ENCODE measurements at regions not wholly inside any gene's neighbourhood (a gene's known extent, or its start where the extent isn't known, plus 50 kb on each side); places are given as distances from the start of the nearest gene placed in this dataset.

DNA sequence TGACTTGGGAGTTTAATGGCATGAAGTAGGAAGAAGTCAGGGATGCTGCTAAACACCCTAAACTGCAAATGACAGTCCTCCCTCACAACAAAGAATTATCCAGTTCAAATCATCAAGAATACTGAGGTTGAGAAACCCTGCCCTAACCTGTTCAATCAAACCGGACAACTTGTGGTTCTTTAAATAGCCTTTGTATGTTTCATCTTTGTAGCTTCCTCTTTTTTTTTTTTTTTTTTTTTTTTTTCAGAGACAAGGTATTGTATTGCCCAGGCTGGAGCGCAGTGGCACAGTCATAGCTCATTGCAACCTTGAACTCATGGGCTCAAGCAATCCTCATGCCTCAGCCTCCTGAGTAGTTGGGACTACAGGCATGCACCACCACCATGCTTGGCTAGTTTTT lies 52.5 kb upstream of the TTC29 start:
- no peak for DNase-seq (ENCODE audit: low read depth in 3 of 3, low spot score in 1 of 3)

DNA sequence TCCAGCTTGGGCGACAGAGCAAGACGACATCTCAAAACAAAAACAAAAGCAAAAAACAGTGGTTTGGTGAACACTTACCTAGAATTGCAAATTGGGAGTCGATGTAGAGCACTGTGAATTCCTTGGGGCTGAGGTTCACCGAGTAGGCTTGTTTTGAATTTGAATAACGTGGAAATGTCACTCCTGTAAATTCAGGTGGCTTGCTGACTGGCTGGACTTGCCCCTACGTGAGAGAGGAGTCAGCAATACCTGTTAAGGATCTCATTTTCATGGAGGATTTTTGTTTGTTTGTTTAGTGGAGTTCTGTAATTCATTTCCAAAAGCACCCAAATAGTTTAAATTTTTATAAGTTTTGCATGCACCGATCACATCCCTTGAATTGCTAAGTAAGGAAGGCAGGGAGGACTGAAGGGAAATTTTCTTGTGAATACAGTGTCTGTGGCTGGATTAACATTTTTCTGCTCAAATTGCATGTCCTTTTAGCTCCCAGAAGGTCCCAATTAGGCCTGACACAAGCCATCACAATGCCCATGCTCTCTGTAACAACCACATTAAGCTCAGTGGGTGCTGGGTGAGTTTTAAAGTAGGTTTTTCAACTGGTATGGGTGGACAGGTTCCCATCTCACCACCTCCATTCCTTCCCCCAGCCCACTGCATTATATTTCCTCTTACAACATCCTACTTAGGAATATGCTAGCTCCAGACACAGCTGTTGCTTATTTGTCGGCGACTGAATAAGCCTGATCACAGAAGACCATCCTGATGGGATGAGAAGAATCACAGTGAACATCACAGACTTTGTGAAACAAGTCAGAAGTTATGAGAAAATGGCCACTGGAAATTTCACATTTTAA lies 58.5 kb upstream of the TTC29 start:
- DNase-seq (ENCODE audit: low read depth in 3 of 3, low spot score in 1 of 3): no peak

DNA sequence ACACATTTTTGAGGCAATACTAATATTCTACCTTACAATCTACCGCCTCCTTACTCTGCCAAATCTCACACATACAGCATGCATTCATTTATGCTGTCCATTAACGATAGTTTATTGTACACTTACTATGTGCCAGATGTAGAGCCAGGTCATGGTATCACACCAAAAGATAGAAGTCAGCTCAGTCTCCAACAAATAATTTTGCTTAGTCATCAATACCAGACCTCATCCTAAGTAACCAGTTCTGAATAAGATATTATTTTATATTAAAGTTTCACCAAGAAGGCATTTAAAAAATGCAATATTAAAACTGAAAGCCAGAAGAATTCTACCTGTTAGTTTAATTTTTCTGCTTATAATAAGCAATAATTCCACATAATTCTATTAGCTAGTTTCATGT lies 60.6 kb upstream of the TTC29 start:
- DNase-seq (ENCODE audit: low read depth in 3 of 3, low spot score in 1 of 3): no peak

GRCh38 chr4:147009875-147010274 lies 64.2 kb upstream of the TTC29 start:
- no peak for DNase-seq (ENCODE audit: low read depth in 3 of 3, low spot score in 1 of 3)

DNA sequence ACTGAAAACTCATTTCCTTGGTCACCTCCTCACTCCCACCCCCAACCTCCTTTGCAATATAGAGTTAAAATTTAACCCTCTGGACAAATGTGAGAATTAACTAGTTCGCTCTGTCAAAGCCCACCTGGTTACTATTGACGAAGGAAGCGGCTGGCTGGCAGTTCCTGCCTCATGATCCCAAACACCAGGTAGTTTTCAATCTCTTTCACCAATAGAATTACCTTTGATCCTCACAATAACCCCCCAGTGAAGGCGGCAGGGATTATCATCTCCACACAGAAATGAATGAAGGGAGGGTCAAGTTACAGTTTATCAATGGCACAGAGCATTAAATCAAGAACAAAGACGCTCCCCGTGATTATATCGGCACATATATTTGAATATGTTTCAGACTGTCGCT lies 65.7 kb upstream of the TTC29 start:
- DNase-seq (ENCODE audit: low read depth in 3 of 3, low spot score in 1 of 3): no peak

GRCh38 chr4:147012059-147012707 lies 66.5 kb upstream of the TTC29 start:
- DNase-seq (ENCODE audit: low read depth in 3 of 3, low spot score in 1 of 3): no peak

- DNase-seq (ENCODE audit: low read depth in 3 of 3, low spot score in 1 of 3): no peak
Observed at GRCh38 chr4:147014946-147015345, 69.3 kb upstream of the TTC29 start.

- DNase-seq (ENCODE audit: low read depth in 3 of 3, low spot score in 1 of 3): no peak
Observed at GRCh38 chr4:147015491-147015890, 69.8 kb upstream of the TTC29 start.

- no peak for DNase-seq (ENCODE audit: low read depth in 3 of 3, low spot score in 1 of 3)
Observed at GRCh38 chr4:147017081-147017480, 71.4 kb upstream of the TTC29 start.

- peak in 1 of 3 donors; percentile 8 for DNase-seq (ENCODE audit: low read depth in 3 of 3, low spot score in 1 of 3)
Observed at GRCh38 chr4:147019091-147019490, 73.4 kb upstream of the TTC29 start.

GRCh38 chr4:147020456-147020855 lies 74.8 kb upstream of the TTC29 start:
- no peak for DNase-seq (ENCODE audit: low read depth in 3 of 3, low spot score in 1 of 3)

GRCh38 chr4:147025042-147025441 lies 79.4 kb upstream of the TTC29 start:
- DNase-seq (ENCODE audit: low read depth in 3 of 3, low spot score in 1 of 3): no peak

- no peak for DNase-seq (ENCODE audit: low read depth in 3 of 3, low spot score in 1 of 3)
Observed at GRCh38 chr4:147029296-147029695, 83.6 kb upstream of the TTC29 start.

GRCh38 chr4:147034372-147034771 lies 88.7 kb upstream of the TTC29 start:
- DNase-seq (ENCODE audit: low read depth in 3 of 3, low spot score in 1 of 3): no peak

GRCh38 chr4:147037069-147037468 lies 91.4 kb upstream of the TTC29 start:
- DNase-seq (ENCODE audit: low read depth in 3 of 3, low spot score in 1 of 3): no peak

- no peak for DNase-seq (ENCODE audit: low read depth in 3 of 3, low spot score in 1 of 3)
Observed at GRCh38 chr4:147039976-147040575, 94.4 kb upstream of the TTC29 start.

GRCh38 chr4:147040874-147041273 lies 95.2 kb upstream of the TTC29 start:
- DNase-seq (ENCODE audit: low read depth in 3 of 3, low spot score in 1 of 3): no peak

DNA sequence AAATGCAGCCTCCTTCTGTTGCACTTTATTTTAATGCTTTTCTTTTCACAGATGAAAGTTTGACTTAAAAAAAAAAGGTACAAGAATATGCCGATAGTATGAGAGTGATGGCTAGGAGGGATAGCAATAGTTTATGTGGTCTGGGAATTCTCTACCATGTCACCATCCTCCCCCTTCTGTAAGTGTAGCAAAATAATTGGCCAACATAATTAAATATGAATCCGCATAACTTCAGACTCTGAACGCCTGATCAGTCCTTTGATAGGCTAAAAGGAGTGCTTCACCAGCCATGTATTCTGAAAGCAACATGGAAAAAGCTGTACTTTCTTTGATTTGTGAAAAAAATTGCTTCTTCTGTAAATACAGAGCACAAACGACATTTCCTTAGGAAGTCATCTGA lies 95.7 kb upstream of the TTC29 start:
- DNase-seq (ENCODE audit: low read depth in 3 of 3, low spot score in 1 of 3): no peak

DNA sequence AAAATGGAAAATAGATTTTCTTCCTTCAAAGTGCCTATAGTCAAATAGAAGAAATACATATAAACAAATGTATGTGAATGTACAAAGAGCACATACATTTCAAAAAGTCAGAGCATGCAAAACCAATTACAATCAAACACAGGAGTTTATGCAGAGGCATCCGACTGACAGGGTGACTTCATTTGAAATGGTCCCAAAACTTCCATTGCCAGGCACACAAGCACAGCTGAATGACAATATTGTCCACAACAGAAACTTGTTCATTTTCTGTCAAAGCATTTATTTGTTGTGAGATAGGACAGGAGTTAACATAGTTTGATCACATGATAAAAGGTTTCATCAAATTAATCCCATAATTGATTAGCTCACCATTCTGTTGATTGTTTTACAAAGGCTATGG lies 96.4 kb upstream of the TTC29 start:
- no peak for DNase-seq (ENCODE audit: low read depth in 3 of 3, low spot score in 1 of 3)

DNA sequence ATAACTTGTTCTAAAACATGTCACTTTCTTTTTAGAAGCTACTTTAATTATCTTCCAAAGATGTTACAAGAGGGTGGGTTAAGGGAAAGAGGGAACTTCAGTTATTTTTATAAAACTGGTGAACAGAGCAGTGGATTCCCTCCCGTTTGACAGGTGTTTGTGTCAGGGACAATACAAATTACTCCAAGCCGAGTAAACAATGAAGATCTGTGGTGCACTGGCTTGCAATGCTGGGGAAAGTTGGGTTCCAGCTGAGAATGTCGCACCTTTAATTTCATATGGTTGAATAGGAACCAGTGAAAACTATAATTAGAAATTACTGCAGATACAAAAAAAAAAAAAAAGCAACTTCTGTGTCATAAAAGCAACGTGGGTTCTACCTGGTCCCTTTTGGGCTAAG lies 98.6 kb upstream of the TTC29 start:
- no peak for DNase-seq (ENCODE audit: low read depth in 3 of 3, low spot score in 1 of 3)

- no peak for DNase-seq (ENCODE audit: low read depth in 3 of 3, low spot score in 1 of 3)
Observed at GRCh38 chr4:147049946-147050345, 104.3 kb upstream of the TTC29 start.

DNA sequence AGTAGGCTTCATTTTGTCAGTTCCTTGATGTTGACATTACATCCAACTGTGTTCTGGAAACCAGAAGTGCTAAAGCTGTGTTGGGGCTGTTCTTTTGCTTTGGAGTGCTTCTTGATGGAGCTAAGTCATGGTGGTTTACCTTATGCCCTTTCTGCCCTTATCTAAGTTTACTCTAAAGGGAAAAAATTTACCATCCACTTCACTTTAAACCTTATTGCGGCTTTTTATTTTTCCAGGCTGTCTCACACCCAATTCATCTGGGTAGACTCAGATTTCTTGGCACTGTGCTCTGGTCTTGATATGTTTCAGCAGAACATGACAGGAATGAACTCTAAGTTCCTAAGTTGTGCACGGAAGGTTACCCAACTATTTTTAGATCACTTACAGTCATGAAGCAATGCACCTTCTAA lies 104.7 kb upstream of the TTC29 start:
- no peak for DNase-seq (ENCODE audit: low read depth in 3 of 3, low spot score in 1 of 3)

All from stimulated activated CD4-positive, alpha-beta T cell treated with anti-CD3 and anti-CD28 coated beads, TNF-alpha, amount 100 ng/mL, for 1 hour (primary cell).